ENCODE measurements at regions not wholly inside any gene's neighbourhood (a gene's known extent, or its start where the extent isn't known, plus 50 kb on each side); places are given as distances from the start of the nearest gene placed in this dataset.

DNA sequence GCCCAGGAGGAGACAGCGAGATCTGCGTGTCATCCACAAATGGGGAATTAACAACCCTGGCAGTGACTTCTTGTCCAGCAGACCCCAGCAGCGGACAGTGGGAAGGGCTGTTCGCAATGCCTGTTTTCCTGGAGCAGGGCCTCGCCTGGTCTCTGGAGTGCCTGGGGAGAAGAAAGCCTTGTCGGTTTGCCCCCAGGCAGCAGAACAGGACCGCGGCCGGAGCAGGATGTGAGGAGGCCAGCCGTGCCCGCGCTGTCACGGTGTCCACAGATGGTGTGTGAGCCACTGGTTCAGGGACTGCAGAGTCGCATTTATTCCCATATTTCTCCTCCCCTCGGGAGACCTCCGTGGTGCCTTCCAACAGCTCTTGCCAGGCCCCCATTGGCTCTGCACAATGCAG lies 68.5 kb upstream of the GSE1 start:
- TF ChIP-seq ELF4 (CRISPR knock-in tag; IDR thresholded peaks at IDR 0.05; ENCODE audit: borderline replicate concordance): no peak
- TF ChIP-seq, protein P1, sequence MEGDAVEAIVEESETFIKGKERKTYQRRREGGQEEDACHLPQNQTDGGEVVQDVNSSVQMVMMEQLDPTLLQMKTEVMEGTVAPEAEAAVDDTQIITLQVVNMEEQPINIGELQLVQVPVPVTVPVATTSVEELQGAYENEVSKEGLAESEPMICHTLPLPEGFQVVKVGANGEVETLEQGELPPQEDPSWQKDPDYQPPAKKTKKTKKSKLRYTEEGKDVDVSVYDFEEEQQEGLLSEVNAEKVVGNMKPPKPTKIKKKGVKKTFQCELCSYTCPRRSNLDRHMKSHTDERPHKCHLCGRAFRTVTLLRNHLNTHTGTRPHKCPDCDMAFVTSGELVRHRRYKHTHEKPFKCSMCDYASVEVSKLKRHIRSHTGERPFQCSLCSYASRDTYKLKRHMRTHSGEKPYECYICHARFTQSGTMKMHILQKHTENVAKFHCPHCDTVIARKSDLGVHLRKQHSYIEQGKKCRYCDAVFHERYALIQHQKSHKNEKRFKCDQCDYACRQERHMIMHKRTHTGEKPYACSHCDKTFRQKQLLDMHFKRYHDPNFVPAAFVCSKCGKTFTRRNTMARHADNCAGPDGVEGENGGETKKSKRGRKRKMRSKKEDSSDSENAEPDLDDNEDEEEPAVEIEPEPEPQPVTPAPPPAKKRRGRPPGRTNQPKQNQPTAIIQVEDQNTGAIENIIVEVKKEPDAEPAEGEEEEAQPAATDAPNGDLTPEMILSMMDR (CRISPR knock-in tag; IDR thresholded peaks at IDR 0.05): no peak
- TF ChIP-seq EZH2 (conservative IDR thresholded peaks at IDR 0.05; ENCODE audit: low read depth, low read length): no peak
